Activated T-cell treated with anti-CD3 and anti-CD28 coated beads, Interleukin-2, amount 50 U/mL, for 48 hours (primary cell): ENCODE measurements at regions not wholly inside any gene's neighbourhood (a gene's known extent, or its start where the extent isn't known, plus 50 kb on each side); places are given as distances from the start of the nearest gene placed in this dataset.

ENCODE experiments used
- DNase-seq, 2 experiments: peaks; one replicate each; pipeline ENCODE4 v3.0.0-alpha.2; 2020

- no peak for DNase-seq
Measured at GRCh38 chr2:9135822-9136558, 70.6 kb upstream of the ASAP2 start.

GRCh38 chr2:9127316-9127715 lies 79.3 kb upstream of the ASAP2 start:
- DNase-seq = no peak

DNA sequence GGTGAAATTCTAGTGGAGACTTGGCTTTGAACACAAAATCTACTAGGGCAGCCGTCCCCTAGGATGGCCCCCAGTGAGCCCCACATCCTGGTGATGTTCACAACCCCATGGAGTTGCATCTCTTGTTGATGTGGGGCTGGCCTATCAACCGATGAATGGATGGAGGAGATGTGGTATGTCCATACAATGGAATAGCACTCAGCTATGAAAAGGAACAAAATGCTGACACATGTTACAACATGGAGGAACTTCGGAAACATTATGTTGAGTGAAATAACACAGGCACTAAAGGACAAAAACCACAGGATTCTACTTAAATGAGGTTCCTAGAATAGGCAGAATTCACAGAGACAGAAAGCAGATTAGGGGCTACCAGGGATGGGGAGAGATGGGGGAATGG lies 80.1 kb upstream of the ASAP2 start:
- no peak for DNase-seq

DNA sequence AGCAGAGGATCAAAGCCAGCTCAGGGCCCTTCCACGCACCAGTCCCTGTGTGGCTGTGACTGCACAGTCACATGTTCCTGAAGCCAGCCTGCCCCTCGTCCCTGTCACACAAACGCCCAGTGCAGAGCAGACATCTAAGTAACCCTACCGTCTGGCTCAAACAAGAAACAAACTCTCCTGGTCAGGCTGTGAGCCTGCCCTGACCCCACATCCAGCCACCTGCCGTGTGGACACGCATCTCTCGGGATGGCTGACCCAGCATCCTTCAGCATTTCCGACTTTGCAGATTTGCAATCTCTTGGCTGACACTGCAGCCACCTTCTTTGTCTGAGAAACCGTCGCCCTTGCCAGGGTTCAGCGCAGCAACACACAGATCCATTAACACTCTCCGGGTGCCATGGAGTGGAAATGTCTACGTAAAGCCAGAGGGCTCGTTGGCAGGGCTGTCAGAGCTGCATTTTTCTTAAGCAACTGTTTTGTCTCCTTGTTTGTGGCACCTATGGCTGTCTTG lies 82.3 kb upstream of the ASAP2 start:
- no peak for DNase-seq

DNA sequence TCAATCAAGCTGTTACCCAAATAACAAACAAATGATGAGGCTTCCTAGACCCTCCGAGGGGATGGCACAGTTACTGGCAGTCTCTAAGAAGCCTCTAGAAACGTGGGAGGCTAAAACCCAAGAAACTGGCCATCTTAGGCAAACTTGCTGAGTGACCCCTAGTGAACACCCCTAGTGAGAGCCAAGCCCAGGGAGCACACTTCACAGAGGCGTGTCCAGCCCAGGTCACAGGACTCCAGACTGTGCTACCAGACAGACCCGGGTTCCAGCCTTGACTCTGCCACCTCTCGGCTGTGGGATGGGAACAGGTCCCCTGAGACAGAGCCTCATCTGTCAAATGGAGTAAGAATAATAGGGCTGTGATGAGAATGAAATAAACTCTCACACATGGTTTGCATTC lies 83.5 kb upstream of the ASAP2 start:
- no peak for DNase-seq

DNA sequence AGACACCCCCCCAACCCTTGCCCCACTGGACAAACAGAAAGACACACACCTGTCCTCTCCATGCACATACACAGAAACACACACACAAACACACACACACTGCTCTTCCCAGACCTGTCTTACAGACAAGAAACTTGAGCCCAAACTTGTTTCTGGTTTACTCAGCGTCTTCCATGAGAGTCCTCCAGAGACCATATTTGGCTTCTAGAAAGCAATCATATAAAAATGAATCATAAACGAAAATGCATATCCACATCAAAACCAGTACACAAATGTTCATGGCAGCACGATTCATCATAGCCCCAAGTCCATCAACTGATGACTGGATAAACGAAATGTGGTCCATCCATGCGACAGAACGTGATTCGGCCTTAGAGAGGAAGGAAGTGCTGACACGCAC lies 84.2 kb upstream of the ASAP2 start:
- no peak for DNase-seq

GRCh38 chr2:9118383-9118960 lies 88.1 kb upstream of the ASAP2 start:
- DNase-seq = no peak

DNA sequence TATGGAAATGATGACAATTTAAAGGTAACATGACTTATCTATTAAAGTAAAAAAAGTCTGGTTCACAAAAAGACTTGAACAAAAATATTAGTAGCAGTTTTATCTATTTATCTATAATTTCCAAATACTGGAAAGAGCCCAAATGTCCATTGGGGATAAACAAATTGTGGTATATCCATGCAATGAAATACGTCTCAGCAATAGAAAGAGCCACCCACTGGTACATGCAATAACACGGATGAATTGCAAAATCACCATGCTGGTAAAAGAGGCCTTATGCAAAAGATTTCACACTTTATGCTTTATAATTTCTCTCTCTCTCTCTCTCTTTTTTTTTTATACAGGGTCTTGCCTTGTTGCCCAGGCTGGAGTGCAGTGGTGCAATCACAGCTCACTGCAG lies 91.4 kb upstream of the ASAP2 start:
- DNase-seq = no peak

- DNase-seq = no peak
Measured at GRCh38 chr2:9114458-9114857, 92.2 kb upstream of the ASAP2 start.

GRCh38 chr2:9113916-9114315 lies 92.7 kb upstream of the ASAP2 start:
- no peak for DNase-seq

GRCh38 chr2:9113262-9113661 lies 93.3 kb upstream of the ASAP2 start:
- DNase-seq = no peak

DNA sequence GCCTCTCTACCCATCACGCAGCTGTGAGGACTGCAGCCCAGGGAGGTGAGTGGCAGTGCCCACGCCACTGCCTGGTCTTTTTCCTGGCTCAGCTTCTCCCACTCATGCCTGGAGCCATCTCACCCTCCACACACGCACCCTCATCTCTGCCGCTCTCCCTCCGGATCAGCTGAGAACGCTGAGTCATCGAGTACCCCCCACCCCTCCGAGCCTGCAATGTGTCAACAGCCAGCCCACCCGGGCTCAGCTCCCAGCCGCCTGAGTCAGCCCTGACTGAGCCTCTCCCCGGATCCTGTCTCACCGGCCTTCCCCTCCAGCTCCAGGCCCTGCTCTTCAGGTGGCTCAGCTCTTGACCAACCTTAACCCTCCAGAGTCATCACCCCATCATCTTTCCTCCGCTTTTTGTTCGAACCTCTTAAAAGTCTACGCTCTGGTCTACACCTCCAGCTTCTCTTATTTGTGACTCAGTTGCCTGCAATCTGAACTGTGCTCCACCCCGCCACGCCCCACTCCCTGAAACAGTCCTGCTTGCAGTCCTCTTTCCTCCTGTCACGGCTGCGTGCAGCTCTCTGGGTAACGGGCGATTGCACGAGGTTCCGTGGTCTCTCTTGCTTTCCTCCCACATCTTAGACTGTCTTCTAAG lies 94.4 kb upstream of the ASAP2 start:
- DNase-seq = no peak

GRCh38 chr2:9110893-9111569 lies 95.6 kb upstream of the ASAP2 start:
- DNase-seq = no peak

- DNase-seq = no peak
Measured at GRCh38 chr2:9110346-9110884, 96.2 kb upstream of the ASAP2 start.

- no peak for DNase-seq
Measured at GRCh38 chr2:9109871-9110270, 96.7 kb upstream of the ASAP2 start.

GRCh38 chr2:9108210-9108967 lies 98.2 kb upstream of the ASAP2 start:
- DNase-seq = no peak

- no peak for DNase-seq
Measured at GRCh38 chr2:9107168-9108025, 99.2 kb upstream of the ASAP2 start.

DNA sequence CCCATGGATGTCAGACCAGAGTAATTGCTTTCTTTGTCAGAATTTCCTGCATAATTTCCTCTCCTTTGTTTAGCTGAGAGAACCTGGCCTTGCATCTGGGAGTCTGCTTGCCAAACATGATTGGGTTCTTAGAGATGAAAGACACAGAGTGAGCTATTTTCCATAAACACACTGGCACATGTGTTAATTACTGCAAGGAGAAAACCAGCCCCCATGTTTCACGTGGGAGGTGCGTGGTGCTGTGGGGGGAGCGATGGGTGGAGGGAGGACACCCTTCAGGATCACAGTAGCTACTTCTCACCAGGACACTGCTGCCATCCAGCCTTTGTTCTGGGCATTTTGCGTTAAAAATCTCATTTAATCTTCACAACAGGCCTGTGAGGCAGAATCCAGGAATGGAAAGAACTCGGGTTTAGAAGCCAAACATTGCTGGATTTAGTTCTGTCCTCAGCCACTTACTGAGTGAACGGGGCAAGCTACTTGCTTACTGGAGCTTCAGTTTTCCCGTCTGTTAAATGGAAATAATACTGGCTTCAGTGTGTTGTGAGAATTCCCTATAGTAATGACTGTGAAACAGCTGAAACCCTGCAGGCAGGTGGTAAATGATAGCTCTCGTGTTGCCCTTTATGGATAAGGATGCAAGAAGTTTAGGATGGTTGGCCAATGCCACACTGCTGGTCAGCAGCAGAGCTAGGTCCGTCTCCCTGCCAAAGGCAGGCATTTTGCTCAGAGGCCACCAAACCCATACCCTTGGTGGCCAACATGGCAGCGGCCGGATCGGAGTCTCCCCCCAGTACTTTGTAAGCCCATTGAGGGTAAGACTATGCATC lies 100.1 kb upstream of the ASAP2 start:
- no peak for DNase-seq

DNA sequence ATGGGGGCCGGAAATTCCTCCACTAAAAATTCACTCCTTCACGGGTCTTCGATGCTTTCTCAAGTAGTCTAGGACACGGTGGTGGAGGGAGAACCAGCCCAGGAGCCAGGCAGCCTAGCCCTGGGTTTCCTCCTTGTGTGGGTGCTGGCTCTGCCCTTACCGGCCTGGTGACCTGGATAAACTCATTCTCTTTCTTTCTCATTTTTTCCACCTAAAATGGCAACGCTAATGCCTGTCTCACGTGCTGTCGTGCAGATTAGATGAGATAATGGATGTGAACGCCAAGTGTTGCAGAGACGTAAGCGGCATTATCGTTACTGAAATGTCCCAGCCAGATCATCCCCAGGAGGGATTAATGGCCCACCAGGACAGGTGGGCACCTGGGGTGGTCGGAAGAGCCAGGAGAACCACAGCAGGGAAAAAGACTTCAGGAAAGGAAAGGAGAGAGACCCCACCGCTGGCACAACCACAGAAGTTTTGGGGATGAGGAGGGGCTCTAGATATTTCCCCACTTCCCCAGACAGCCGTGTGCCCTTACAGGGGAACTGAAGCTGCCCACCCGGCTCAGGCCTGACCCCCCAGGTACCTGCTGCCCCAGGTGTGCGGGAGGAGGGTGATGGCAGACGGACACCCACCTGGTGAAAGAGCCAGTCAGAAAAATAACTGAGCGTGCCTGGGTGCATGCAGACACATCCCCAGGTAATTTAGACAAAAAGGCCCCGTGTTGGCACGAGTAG lies 100.8 kb upstream of the ASAP2 start:
- no peak for DNase-seq
